Right lobe of liver (tissue), 6 donors: ENCODE measurements at regions not wholly inside any gene's neighbourhood (a gene's known extent, or its start where the extent isn't known, plus 50 kb on each side); places are given as distances from the start of the nearest gene placed in this dataset.

Experiments used
- ATAC-seq, 4 donors: fragments of 200-7000 bp; cut with Tn5 transposase; one replicate each; pipeline ENCODE4 v1.9.1; 2020; ENCODE audit warnings: mild to moderate bottlenecking in 4 of 4, moderate library complexity in 4 of 4
- DNase-seq, 3 donors: peaks; one replicate each; pipeline ENCODE4 v3.0.0-alpha.2; 2020
- H3K27ac ChIP-seq, 3 donors: fragments of 200-600 bp; one replicate each; pipeline ENCODE4 v1.8.0; 2022
- H3K27me3 ChIP-seq, 2 donors: fragments of 200-600 bp; one replicate each; pipeline ENCODE4 v1.8.0; 2022
- H3K36me3 ChIP-seq, 4 donors: fragments of 200-600 bp; sonication (generic) in 1 of 4; one replicate each; pipeline versions ENCODE4 v1.5.1 to v1.8.0; 2017 to 2022; ENCODE audit warnings: control low read depth in 1 of 4
- H3K4me1 ChIP-seq, 4 donors: fragments of 200-600 bp; sonication (generic) in 1 of 4; one replicate each; pipeline versions ENCODE4 v1.5.1 to v1.8.0; 2017 to 2022; ENCODE audit warnings: control low read depth in 1 of 4
- H3K4me3 ChIP-seq, 3 donors: fragments of 200-600 bp; one replicate each; pipeline ENCODE4 v1.8.0; 2022
- H3K9me3 ChIP-seq, 4 donors: fragments of 200-600 bp; sonication (generic) in 1 of 4; one replicate each; pipeline versions ENCODE4 v1.5.1 to v1.8.0; 2017 to 2022; ENCODE audit warnings: control low read depth in 1 of 4
- POLR2A ChIP-seq: fragments of 450-650 bp; IDR thresholded peaks from one replicate; pipeline ENCODE4 v1.6.1; 2017; ENCODE audit warnings: antibody characterized with exemption, mild to moderate bottlenecking
- WGBS: methylation state at CpG from one replicate; pipeline ENCODE4 v1.1.6; 2018; ENCODE audit warnings: low coverage, low lambda C conversion rate; ENCODE audit not compliant: insufficient coverage; ENCODE audit errors: missing lambda C conversion rate; 5-methylcytosine and 5-hydroxymethylcytosine counted together
- intact Hi-C, 2 donors: fragments of 100-400 bp; cut with DNase I; formaldehyde crosslinking; loops; one replicate each; pipeline versions ENCODE4 v1.11.2 to v1.14.1; 2022
- TF ChIP-seq, protein P1 (sequence below), 4 donors: fragments of 200-600 bp in 3 of 4; fragments of 450-650 bp in 1 of 4; IDR thresholded peaks; one replicate each; pipeline versions ENCODE4 v1.5.1 to v1.8.0; 2016 to 2022; ENCODE audit warnings: antibody characterized with exemption in 4 of 4, mild to moderate bottlenecking in 2 of 4
- donor health status: DM: no; HTN: yes; CAD: no.
- donor health status: DM: no; HTN: no; CAD: no.
- donor health status: DM: no; HTN: no; CAD: no.
- donor health status: DM: no; HTN: yes; CAD: no.
- donor health status: DM: no; HTN: yes; CAD: no.

DNA sequence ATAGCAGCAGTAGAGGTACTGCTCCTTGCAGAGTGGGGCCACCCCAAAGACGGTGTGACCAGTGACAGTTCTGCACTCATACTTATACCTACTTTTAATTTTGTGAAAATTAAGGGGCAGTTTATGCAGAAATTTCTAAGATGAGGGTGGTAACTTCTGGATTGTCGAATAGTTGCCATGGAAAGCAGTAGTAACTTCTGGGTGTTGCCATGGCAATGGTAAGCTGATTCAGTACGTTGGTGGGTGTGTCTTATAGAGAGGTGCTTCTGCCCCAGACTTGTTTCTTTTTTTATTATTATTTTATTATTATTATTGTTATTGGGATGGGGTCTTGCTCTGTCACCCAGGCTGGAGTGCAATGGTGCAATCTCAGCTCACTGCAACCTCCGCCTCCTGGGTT, 82.8 kb upstream of the L3MBTL4 start:
- intact Hi-C loops, result no loop called here
- TF ChIP-seq POLR2A, result no peak
- TF ChIP-seq, protein P1, sequence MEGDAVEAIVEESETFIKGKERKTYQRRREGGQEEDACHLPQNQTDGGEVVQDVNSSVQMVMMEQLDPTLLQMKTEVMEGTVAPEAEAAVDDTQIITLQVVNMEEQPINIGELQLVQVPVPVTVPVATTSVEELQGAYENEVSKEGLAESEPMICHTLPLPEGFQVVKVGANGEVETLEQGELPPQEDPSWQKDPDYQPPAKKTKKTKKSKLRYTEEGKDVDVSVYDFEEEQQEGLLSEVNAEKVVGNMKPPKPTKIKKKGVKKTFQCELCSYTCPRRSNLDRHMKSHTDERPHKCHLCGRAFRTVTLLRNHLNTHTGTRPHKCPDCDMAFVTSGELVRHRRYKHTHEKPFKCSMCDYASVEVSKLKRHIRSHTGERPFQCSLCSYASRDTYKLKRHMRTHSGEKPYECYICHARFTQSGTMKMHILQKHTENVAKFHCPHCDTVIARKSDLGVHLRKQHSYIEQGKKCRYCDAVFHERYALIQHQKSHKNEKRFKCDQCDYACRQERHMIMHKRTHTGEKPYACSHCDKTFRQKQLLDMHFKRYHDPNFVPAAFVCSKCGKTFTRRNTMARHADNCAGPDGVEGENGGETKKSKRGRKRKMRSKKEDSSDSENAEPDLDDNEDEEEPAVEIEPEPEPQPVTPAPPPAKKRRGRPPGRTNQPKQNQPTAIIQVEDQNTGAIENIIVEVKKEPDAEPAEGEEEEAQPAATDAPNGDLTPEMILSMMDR (IDR thresholded peaks at IDR 0.05), result no peak
- Histone ChIP-seq H3K4me1 (no peaks in the 10 kb centered on the region), H3K36me3 (no peaks in the 10 kb centered on the region), H3K4me3 (no peak overlapping the region), H3K27ac (no peak overlapping the region), H3K9me3 (no peaks in the 10 kb centered on the region), H3K27me3 (no peaks in the 10 kb centered on the region)
- ATAC-seq (no peak), DNase-seq (no peak)
- WGBS, result 50% methylated on average over 3 of the region's 4 CpGs

DNA sequence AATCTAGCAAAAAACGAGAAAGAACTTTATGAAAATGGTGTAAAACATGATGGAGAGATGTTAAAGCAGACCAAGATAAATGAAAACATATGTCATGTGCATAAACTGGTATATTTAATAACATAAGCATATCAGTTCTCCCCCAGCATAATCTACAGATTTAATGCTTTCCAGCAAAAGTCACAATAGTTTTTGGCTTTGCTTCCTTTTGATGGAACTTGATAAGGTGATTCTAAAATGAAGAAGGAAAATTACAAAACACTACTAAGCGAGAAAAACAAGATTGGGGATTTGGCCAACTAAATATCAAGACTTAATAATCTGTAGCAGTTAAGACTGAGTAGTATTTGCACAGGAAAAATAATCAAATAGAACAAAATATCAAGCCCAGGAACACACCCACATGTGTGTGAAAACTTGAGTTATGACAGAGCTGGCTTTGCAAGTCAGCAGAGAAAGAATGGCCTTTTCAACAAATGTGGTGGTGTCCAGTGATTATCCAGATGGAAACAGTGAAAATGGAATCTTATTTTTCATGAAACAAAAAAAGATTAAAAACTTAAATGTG, 83.7 kb upstream of the L3MBTL4 start:
- no peak overlapping the region for H3K27ac ChIP-seq
- 24% methylated on average over 2 of the region's 2 CpGs for WGBS
- H3K9me3 ChIP-seq, result no peaks in the 10 kb centered on the region
- no peaks in the 10 kb centered on the region for H3K36me3 ChIP-seq
- ATAC-seq, result no peak
- TF ChIP-seq, protein P1 (IDR thresholded peaks at IDR 0.05), result no peak
- TF ChIP-seq POLR2A, result no peak
- DNase-seq, result no peak
- H3K4me1 ChIP-seq, result no peaks in the 10 kb centered on the region
- no peak overlapping the region for H3K4me3 ChIP-seq
- H3K27me3 ChIP-seq, result no peaks in the 10 kb centered on the region
- intact Hi-C loops, result no loop called here

DNA sequence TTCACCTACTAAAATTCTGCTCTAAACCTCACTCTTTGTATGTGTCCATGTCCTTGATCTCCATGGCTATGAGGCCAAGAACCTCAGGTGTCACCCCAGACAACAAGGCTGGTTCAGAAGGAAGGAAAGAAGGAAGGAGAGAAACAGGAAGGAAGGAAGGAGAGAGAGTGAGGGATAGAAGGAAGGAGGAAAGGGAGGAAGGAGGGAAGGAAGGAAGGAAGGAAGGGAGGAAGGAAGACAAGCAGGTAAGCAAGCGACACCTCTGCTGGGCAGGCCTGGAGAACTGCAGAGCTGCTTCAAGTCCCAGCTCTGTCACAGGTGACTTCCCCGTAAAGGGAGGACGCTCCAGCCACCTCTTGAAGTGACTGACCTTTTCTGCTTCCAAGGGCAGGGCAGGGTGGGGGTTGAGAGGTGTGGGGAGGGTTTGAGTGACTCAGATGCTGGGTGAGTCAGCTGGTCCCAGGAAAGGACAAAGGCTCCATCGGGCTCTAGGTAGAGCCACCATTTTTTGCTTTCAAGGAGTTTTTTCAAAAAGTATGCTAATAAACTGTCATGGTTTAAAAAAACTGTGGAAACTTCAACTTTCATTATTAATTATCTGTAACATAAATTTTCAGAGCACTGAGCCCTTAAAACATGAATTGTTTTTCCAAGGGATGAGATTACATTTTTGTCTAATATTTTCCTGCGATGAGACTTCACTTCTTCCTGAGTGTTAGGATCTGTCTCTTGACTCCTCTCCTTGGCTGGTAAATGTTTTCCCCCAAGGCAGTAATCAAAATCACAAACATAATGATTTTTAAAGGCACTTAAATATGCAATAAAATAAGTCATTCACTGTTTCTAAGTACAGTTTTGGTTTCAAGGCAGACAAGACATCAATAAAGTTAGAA, 90.1 kb upstream of the L3MBTL4 start:
- no peaks in the 10 kb centered on the region for H3K9me3 ChIP-seq
- no peak overlapping the region for H3K27ac ChIP-seq
- no peaks in the 10 kb centered on the region for H3K4me1 ChIP-seq
- intact Hi-C loops, result no loop called here
- no peaks in the 10 kb centered on the region for H3K36me3 ChIP-seq
- no peak overlapping the region for H3K4me3 ChIP-seq
- H3K27me3 ChIP-seq, result no peaks in the 10 kb centered on the region
- 83% methylated on average over 2 of the region's 5 CpGs for WGBS
- DNase-seq (no peak), ATAC-seq (no peak)
- TF ChIP-seq, protein P1 (IDR thresholded peaks at IDR 0.05), result no peak
- TF ChIP-seq POLR2A, result no peak

DNA sequence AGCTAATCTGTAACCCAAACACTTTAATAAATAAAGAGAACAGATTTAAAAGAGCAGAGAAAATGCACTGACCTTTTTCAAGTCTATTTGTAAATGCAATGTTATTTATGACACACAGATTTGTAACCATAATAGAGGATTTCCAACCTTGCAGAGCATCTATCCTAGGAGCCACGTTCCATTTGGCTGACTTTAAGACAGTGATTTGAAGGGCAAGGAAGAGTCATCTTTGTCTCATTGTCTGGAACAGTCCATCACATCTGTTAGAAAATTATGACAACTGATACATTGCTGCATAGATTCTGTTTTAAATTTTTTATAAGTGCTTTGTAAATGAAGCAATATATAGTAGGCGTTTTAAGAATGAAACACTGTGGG, 90.8 kb upstream of the L3MBTL4 start:
- intact Hi-C loops, result no loop called here
- Histone ChIP-seq H3K4me1 (no peaks in the 10 kb centered on the region), H3K27me3 (no peaks in the 10 kb centered on the region), H3K27ac (no peak overlapping the region), H3K36me3 (no peaks in the 10 kb centered on the region), H3K4me3 (no peak overlapping the region), H3K9me3 (no peaks in the 10 kb centered on the region)
- TF ChIP-seq, protein P1 (IDR thresholded peaks at IDR 0.05), result no peak
- TF ChIP-seq POLR2A, result no peak
- ATAC-seq (no peak), DNase-seq (no peak)
- 57% methylated on average over 2 of the region's 2 CpGs for WGBS
